ENCODE measurements at regions not wholly inside any gene's neighbourhood (a gene's known extent, or its start where the extent isn't known, plus 50 kb on each side); places are given as distances from the start of the nearest gene placed in this dataset.

DNA sequence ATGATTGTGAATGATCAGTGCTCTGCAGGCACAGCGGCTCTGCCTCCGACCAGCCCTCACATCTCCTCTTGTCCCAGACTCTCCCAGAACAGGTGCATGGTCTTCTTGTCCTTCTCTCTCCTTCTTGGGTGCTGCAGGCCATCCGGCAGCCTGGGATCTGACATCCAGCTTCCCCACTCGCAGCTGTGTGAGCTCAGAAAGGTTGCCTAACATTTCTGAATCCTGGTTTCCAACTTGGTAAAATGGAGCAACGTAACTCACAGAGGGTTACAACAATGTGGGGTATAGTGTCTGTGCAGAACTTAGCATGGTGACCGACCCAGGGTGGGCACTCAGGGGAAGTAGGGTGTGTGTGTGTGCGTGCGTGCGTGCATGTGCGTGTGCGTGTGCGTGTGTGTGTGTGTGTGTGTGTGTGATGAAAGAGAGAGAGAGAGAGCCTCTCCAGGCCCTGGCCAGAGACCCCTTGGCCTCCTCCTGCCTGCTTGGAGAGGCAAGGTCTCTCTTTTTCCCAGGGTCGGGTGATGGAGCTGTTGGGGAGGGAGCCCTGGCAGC is 110.1 kb downstream of the SNX5 start:
- DNase-seq = no peak

DNA sequence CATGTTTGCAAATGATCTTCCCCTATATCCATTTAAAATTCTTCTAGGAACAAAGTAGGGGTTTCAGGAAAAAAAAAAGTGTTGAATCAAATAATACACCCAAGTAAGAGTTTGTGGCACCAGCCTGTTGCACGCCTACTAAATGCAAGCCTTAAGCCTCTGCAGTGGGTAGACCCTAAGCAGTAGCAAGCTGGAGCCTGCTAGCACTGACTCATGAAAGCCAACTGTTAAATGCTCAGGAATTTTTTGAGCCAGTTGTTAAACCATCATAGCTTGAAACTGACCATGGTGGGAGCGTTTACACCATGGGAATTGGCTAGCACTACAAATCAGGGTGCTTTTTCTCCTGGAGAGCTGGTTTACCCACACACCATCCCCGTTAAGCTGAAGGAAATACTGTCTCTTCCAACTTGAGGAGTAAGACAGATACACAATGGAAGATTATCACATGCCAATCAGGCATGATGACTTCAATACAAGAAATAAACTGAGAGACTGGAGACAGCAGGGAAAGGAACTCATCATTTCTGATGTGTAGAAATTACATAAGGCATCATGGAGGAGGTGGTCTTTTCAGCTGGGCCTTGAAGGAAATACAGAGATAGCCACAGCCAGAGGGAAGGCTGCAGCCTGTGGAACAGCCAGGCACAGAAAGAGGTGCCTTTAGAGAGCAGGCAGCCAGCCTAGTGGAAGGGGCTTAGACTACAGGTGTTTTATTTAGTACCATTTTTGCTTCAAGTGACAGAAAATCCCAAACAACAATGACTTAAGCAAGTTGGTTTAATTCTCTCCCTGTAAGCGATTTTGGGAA is 110.8 kb downstream of the SNX5 start:
- no peak for DNase-seq

DNA sequence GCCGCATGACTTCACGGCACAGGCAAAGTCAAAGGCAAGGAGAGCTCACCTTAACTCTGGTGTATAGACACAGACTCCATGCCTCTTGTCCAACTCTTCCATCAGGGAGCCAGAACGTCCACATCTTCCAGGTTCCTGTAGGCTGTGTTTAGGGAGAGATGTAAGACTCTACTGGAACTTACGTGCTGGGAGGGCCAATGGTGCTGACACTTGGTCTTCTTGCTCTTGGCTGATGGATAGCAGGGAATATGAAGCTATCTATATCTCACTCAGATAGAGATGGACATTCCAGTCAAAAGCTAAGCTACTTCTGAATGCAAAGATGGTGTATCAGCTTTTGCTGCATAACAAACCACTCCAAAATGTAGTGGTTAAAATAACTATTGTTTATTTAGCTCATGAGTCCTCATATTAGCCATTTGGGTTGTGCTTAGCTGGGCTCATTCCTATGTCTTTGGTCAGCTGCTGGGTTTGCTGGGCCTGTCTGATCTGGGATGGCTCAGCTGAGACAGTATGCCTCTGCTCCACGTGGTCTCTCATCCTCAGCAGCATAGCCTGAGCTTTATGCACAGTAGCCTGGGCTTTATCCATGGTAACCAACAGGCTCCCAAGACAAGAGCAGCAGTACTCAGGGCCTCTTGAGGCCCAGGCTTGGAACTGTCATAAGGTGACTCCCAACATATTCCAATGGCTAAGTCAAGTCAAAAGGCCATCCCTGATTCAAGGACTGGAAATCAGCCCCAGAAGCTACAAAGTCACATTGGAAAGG is 111.6 kb downstream of the SNX5 start:
- DNase-seq = no peak

DNA sequence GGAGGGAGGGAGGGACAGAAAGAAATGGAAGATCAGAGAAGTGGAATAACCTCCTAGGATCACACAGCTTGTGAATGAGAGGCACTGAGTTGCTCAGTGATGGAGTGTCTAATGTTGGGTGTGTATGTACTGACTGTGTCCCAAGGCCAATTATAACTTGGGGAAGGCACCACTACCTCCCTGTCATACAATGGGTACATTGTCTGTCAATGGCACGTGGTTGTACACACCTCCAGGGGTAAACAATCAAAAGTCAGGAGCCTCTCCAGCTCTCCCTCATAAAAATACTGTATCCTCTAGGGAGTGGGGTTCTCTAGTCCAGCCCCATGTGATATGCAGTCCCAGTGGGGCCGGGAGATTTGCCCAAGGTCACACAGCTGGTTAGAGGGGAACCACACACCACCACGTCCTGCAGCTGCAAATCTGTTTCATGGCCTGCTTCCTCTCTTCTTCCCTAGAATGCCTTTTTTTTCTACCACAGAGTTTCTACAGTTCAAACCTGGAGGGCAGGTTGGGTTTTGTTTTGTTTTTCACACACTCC is 112.5 kb downstream of the SNX5 start:
- DNase-seq = no peak

DNA sequence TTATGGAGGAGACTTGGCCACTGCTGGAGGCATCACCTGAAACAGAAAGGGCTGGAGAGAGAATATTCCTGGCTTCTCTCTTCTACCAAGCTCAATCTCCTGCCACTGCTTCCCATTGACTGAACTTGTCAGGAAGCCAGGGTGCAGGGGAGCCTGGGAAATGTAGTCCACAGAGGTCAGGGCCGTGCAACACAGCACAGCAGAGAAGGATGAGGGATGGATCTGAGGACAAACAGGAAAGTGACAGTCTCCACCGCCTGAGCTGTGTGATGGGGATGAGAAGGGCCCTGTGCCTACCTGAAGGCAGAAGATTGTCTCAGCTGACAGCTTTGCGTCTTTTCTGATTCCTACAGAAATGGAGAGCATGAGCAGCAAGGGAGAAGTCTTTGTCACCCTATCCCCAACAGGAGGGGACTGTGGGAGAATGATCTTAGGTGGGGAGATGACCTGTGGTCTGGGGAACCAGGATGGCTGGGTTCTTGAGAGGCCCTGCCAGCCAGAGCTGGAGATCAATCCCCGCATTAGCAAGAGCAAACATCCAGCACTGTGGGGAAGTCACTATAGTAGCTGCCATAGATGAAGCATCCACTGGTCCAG is 114.2 kb downstream of the SNX5 start:
- no peak for DNase-seq

DNA sequence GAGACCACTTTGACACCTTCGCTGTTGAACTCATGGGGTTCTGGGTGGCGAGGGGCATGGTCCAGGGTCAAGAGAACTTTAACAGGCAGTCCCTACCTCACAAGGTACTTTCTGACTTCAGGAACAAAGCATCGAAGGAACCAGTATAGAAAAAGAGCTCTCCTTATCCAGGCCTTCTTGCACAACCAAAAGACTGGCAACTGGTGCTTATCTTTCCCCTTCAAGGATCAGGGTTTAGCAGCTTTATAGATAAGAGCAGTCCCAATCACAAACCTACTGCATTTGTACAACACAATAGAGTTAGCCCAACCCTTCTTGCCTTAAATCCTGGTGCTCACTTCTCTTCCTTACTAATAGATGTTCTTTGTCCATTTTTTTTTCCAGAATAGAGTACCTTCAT is 116.3 kb downstream of the SNX5 start:
- no peak for DNase-seq

DNA sequence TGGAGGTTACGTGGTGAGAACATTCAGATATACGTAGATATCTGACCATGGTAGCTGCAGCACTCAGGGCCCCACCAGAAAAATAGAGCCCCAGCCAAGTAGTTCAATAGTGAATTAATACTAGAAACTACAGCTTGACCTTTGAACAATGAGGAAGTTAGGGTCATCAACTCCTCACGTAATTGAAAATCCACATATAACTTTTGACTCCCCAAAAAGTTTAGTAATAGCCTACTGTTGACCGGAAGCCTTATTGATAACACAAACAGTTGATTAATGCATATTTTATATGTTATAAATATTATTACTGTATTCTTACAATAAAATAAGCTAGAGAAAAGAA is 117.9 kb downstream of the SNX5 start:
- DNase-seq = no peak

DNA sequence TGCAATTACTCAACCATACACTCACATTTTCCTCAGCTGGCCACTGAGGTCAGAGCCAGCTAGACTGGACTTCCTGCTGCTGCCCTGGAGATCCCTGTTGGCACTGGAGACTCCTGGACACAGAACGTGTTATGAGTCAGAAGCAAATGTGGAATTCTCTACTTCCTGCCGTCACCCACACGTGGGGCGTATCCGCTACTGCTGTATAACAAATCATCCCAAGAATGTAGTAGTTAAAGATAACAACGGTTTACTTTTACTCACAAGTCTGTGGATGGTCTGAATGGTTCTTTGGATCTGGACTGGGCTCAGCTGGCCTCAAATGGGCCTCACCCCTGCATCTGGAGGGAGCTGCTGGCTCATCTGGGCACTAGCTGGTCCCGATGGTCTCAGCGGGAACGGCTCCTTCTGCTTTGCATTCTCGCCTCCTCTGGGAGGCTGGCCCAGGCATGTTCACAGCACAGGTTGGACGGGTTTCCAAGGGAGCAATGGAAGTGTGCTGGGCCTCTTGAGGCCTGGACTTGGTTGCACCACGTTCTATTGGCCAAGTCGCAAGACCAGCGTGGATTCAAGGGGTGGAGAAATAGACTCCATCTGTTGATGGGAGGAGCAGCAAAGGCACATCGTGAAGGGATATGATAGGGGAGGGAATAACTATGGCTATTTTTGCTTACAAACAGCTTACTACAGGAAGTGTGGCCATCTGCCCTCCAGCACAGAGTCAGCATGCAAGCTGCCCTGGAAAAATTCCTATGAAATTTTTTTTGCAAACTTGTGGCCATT is 118.5 kb downstream of the SNX5 start:
- DNase-seq = no peak

DNA sequence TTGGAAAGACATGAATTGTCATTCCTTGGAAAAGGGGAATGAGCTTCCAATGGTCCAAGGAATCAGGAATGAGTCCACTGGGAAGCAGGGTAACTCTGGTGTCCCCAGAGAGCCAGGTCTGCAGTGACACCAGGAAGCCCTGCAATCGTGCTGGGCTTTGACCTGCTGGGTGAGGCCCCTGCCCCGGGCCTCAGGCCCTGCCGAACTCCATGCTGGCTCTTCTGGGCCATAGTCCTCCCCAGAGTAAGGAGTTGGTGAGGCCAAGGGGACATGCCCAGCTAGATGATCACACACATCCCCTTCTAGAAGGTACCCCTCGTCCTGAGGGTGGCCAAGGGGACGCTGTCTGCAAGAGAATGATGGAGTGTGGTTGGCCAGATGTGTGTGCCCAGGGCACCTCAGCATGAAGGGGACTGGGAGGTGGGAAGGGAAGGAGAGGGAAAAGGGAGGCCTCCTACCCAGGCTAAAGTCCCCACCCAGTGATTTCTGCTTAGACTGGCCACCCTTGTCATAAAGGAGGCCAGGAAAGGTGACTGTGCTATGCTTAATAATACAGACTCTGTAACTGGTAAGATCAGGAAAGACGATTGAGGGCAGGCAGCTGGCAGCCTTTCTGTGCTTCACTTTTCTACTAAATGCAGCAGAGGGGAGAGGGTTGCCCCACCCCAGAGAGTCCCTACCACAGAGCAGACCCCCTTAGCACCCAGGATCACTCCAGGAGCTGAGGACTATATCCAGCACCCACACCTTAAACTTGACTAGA is 119.3 kb downstream of the SNX5 start:
- no peak for DNase-seq

DNA sequence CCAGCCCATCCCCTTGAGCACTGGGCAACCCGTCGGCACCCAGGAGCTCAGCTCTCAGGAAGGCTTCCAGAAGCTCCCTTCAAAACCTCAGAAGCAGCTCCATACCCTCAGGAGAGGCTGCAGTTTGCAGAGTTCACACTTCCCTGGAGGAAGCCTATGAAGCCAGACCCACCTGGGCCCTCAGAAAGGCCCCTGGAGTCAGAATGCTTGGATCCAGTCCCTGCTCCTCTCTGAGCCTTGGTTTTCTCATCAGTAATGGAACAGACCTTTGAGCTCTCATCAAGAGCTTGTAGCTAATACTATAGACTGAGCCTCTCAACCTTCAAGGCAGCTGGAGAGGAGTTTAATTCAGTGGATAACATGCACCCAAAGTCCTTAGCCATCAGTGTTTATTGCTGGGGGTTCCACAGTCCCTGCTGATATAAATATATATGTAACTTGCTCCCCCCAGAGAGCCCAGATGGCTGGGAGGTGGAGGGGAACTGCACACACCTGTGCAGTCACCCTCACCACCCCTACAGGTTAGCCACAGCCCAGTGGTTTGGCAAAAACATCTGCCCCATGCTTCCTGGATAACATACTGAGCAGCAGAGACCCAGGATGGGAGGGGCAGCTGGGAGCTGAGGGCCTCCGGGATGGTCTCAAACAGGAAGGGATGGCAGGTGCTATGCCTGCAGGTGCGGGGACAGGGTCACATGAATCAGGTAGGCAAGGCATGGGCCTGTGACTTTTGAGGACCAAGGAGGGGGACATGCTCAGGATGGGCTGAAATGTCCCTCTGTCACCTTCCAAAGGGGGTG is 120.1 kb downstream of the SNX5 start:
- DNase-seq = no peak

DNA sequence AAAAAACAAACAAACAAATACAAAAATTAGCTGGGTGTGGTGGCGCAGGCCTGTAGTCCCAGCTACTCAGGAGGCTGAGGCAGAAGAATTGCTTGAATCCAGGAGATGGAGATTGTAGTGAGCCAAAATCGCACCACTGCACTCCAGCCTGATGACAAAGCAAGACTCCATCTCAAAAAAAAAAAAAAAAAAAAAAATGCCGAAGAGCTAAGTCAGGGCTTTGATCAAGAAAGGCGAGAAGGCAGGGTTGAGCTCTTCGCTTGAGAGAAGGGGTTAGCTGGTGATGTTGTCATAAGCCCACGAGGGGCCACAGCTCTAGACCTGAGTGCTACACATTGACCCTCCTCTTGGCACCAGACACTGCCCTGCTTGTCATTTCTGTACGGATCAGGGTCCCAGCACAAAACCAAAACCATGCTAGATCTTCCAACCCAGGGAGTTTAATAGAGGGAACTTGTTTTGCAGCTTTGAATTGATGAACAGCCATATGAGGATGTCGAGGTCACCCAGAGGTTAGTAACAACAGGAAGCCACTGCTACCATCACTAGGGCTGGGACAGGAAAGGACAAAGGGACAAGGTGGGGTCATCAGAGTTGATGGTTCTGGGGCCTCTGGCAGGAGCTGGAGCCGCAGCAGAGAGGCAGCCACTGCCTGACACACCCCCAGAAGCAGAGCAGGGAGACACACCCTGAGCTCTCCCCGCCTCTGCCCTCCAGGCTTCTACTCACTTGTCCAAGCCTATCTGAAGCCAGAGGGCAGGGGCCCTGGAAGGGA is 122.7 kb downstream of the SNX5 start:
- no peak for DNase-seq

DNA sequence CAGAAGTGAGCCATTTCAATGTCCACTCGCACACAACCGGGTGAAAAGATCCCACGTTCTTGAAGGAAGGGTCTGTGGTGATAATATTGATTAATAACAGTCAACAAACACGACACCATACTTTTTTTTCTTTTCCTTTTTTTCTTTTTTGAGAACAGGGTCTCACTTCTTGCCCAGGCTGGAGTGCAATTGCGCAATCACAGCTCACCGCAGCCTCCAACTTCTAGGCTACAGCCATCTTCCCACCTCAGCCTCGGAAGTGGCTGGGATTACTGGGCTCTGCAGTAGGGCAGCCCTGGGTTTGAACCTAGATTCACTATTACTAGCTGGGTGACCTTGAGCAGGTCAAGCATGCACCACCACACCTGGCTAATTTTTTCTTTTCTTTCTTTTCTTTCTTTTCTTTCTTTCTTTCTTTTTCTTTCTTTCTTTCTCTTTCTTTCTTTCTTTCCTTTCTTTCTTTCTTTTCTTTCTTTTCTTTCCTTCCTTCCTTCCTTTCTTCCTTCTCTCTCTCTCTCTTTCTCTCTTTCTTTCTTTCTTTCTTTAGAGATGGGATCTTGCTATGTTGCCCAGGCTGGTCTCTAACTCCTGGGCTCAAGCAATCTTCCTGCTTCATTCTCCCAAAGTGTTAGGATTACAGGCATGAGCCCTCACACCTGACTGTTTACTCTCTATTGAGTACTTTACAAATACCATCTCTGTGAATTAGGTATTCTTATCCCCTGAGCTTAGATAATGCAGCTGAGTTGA is 123.9 kb downstream of the SNX5 start:
- no peak for DNase-seq

DNA sequence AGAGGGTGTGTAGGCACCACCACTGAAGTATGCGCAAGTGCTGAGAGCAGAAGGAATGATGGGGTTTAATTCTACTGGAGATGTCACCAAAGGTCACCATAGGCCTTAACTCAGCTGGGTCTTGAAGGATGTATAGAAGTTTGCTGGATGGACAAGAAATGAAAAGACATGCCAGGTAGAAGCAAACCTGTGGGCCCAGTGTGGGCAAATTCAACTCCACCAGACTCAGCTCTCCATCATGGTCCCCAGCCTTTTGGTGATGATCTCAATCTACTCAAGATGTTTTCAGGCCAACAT is 124.5 kb downstream of the SNX5 start:
- no peak for DNase-seq

DNA sequence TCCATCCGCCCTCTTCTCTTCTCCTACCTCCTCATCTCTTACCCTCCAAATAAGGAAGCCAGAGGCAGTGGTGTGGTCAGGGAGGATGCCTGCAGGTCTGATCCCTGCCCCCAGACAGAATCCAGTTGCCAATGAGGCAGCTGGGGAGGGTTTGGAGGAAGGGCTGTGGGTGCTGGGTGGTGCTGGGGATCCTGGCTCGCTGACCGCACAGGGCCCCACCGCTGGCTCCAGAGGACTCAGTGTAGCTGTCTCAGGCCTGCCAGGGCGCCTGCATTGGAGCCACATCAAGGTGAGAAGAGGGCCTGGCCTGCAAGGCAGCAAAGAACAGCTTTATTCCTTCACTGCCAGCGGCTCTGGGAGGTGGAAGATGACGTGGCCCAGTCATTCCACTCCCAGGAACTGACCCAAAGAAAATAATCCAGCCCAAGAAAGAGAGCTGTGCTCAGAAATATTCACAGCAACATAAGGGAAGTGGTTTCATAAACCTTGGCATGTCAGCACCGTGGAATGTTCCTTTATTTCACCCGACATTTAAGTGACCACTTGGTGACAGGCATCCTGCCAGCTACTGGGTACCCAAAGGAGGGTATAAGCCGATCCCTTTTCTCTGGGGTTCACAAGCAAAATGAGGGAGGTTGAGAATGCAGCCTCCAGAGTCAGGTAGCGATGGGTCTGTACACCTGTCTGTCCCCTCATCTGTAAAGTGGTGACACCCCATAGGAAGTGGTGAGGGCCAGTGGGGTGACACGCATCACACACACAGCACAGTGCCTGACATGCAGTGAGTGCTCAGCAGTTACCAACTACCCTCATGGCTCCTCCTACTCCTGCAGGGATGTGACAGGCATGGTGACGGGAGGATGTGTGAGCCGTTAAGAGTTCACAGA is 125.1 kb downstream of the SNX5 start:
- DNase-seq = peak; percentile 61

DNA sequence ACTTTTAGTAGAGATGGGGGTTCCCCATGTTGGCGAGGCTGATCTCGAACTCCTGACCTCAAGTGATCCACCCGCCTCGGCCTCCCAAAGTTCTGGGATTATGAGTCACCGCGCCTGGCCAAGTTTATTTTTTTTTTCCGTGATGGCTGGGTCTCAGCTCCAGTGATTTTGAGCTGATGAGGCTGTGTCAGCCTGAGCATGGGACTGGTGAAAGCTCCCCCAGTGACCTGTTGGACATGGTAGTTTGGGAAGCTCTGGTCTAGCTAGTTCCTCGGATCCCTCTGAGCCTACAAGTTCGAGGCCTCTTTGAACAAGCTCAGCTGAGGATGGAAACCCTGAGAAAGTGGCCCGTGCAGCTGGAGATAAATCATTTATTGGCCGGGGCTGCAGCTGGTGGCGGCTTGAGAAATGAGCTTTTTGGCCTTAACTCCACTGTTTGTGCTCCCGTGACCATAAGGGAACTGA is 126.8 kb downstream of the SNX5 start:
- peak; percentile 91 for DNase-seq

DNA sequence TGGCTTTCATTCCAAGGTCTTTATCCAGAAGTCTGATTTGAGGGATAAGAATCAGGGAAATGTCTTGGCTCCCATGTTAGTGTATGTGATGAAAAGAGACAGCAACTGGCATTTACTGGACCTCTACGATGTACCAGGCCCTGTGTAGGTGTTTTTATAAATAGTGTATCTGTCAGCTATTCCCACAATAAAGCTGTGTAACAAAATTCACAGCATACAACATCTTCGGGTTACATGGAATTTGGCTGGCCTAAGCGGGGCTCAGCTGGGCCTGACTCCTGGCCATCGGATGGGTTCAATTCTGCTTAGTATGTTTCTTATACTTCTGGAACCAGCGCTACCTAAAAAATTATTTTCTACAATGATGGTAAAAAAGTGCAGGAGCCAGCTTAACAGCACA is 128.2 kb downstream of the SNX5 start:
- DNase-seq = no peak

DNA sequence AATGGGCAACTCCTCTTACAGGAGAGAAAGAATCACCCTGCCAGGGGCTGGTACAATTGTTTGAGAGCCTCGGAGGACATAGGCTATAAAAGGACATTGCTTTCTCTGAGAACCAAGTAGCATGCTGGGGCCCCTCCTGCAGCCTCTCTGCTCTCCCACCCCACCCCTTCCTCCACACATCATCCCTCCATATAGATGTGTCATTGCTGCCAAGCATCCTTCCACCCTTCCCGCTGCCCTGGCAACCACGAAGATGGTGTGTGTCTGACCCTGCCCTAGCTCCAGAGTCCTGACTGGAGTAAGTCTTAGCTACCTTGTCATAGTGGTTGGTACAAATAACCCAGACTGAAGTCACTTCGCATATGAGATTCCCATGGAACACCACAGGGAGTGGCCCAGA is 129.7 kb downstream of the SNX5 start:
- no peak for DNase-seq

DNA sequence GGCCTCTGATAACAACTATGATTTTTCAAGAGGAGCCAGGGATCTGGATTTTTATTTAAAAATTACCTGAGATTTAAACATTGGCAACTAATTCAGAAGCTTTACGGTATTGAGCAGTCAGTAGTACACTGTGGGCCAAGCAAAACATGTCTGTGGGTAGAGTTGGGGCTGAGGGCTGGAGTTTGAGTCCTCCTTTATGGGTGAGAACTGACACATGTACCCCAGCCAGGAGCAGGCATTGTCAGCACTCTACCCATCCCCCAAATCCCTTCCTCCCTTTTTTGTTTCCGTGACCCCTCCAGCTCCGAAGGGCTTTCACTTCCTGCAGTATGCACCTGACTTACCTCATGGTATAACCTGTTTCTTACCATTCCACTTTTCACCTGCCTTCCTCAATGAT is 131.4 kb downstream of the SNX5 start:
- DNase-seq = no peak
